HepG2 (cell line): ENCODE measurements at regions not wholly inside any gene's neighbourhood (a gene's known extent, or its start where the extent isn't known, plus 50 kb on each side); places are given as distances from the start of the nearest gene placed in this dataset.

Experiments used
- ATAC-seq: fragments of 200-7000 bp; cut with Tn5 transposase; 3 replicates; pipeline ENCODE4 v1.9.1; 2020; ENCODE audit warnings: mild to moderate bottlenecking, moderate library complexity
- BruUV-seq: library from RNA; stranded (reverse); fragments of 400-500 nt; replicated peaks from 2 replicates; lab custom pipeline; 2021; lab: Mats Ljungman, UMichigan
- CTCF ChIA-PET: fragments of 300-600 bp; formaldehyde crosslinking; extraction: SDS; loops from one replicate; lab custom pipeline; 2021; ENCODE audit warnings: low total read pairs, inconsistent platforms, low intra/inter-chr PET ratio; lab: Yijun Ruan, JAX
- POLR2A ChIA-PET: fragments of 350-600 bp; sonication (Branson Sonifier 250); formaldehyde crosslinking; loops from one replicate; lab custom pipeline; 2020; ENCODE audit warnings: antibody characterized with exemption, inconsistent platforms; lab: Yijun Ruan, JAX
- DNase-seq: peaks from one replicate; pipeline ENCODE4 v3.0.0-alpha.2; 2015; ENCODE audit warnings: low spot score
- FAIRE-seq: peaks from 3 replicates; lab custom pipeline; 2011; peaks lifted over from hg19 to GRCh38; lab: Jason Lieb, UNC
- H2AFZ ChIP-seq: one replicate; pipeline ENCODE4 v1.6.1; 2011; ENCODE audit warnings: low read length, inconsistent platforms
- H3K27ac ChIP-seq: fragments of 300-600 bp; 3 replicates; pipeline ENCODE4 v1.8.0; 2011; ENCODE audit warnings: mixed run types, mild to moderate bottlenecking, mixed read lengths, low read length, inconsistent platforms; ENCODE audit not compliant: insufficient read depth; ENCODE audit errors: extremely low read length
- H3K27me3 ChIP-seq, 2 experiments: fragments of 200-600 bp in 1 of 2; 2 replicates in 1 of 2; 3 replicates in 1 of 2; pipeline versions ENCODE4 v1.6.0 to v1.8.0; 2011; ENCODE audit warnings: low read length in 2 of 2, mild to moderate bottlenecking in 2 of 2, moderate library complexity in 2 of 2, inconsistent platforms in 1 of 2; ENCODE audit not compliant: insufficient read depth in 2 of 2, control insufficient read depth in 1 of 2
- H3K36me3 ChIP-seq, 2 experiments: fragments of 200-600 bp in 1 of 2; replicated peaks in 1 of 2; 2 replicates in 1 of 2; 3 replicates in 1 of 2; pipeline versions ENCODE4 v1.5.1 to v1.8.0; 2011; ENCODE audit warnings: low read length in 2 of 2, inconsistent platforms in 1 of 2; ENCODE audit not compliant: insufficient read depth in 2 of 2, control insufficient read depth in 1 of 2
- H3K4me1 ChIP-seq: 2 replicates; pipeline ENCODE4 v1.5.1; 2012; ENCODE audit warnings: low read length, inconsistent platforms; ENCODE audit not compliant: insufficient read depth
- H3K4me2 ChIP-seq: 2 replicates; pipeline ENCODE4 v1.6.0; 2011; ENCODE audit warnings: low read depth, low read length, inconsistent platforms
- H3K4me3 ChIP-seq, 3 experiments: fragments of 200-600 bp in 1 of 3; sonication (generic), shearing (Covaris generic) in 1 of 3; replicated peaks in 1 of 3; 2 replicates each; pipeline ENCODE4 v1.5.1; 2011 to 2016; ENCODE audit warnings: low read length in 3 of 3, inconsistent platforms in 2 of 3, low read depth in 2 of 3, mild to moderate bottlenecking in 2 of 3, control low read depth in 1 of 3, mixed read lengths in 1 of 3; ENCODE audit not compliant: insufficient read depth in 1 of 3
- H3K79me2 ChIP-seq: one replicate; pipeline ENCODE4 v1.6.1; 2011; ENCODE audit warnings: low read length, inconsistent platforms; ENCODE audit not compliant: insufficient read depth
- H3K9ac ChIP-seq: 2 replicates; pipeline ENCODE4 v1.6.0; 2011; ENCODE audit warnings: mild to moderate bottlenecking, low read depth, low read length, inconsistent platforms; ENCODE audit not compliant: insufficient read depth
- H3K9me3 ChIP-seq: 2 replicates; pipeline ENCODE4 v1.5.1; 2012; ENCODE audit warnings: mild to moderate bottlenecking, low read length
- H4K20me1 ChIP-seq: 2 replicates; pipeline ENCODE4 v1.6.0; 2011; ENCODE audit warnings: inconsistent platforms, mild to moderate bottlenecking, low read length, moderate library complexity; ENCODE audit not compliant: insufficient read depth
- CEBPG ChIP-seq: IDR thresholded peaks from 2 replicates; pipeline ENCODE4 v1.6.1; 2016
- HDAC1 ChIP-seq: sonication (generic); formaldehyde crosslinking; IDR thresholded peaks from 2 replicates; pipeline ENCODE4 v1.5.1; 2020; ENCODE audit warnings: mild to moderate bottlenecking, missing genetic modification reagents
- HES4 ChIP-seq: sonication (generic); formaldehyde crosslinking; IDR thresholded peaks from 2 replicates; pipeline ENCODE4 v1.9.0; 2021; ENCODE audit warnings: mild to moderate bottlenecking, missing genetic modification reagents, borderline replicate concordance
- MYNN ChIP-seq: sonication (generic); formaldehyde crosslinking; IDR thresholded peaks from 2 replicates; pipeline ENCODE4 v1.4.0; 2020; ENCODE audit warnings: mild to moderate bottlenecking, low read depth, missing genetic modification reagents
- PCBP1 ChIP-seq: fragments of 200-400 bp; formaldehyde crosslinking; IDR thresholded peaks from 2 replicates; pipeline ENCODE4 v1.6.1; 2017; ENCODE audit warnings: mild to moderate bottlenecking, low read depth, low read length, borderline replicate concordance
- RBM39 ChIP-seq: fragments of 200-400 bp; formaldehyde crosslinking; IDR thresholded peaks from one replicate; pipeline ENCODE4 v1.6.1; 2018; ENCODE audit warnings: antibody characterized with exemption, mild to moderate bottlenecking, low read depth, low read length; ENCODE audit not compliant: poor library complexity, severe bottlenecking
- SP4 ChIP-seq: sonication (generic); formaldehyde crosslinking; IDR thresholded peaks from 2 replicates; pipeline ENCODE4 v1.8.1; 2023; ENCODE audit warnings: mild to moderate bottlenecking, missing genetic modification reagents
- ZMYM4 ChIP-seq: sonication (generic); formaldehyde crosslinking; IDR thresholded peaks from 2 replicates; pipeline ENCODE4 v1.8.1; 2023; ENCODE audit warnings: mild to moderate bottlenecking, missing genetic modification reagents
- ZNF572 ChIP-seq: sonication (generic); formaldehyde crosslinking; IDR thresholded peaks from 2 replicates; pipeline ENCODE4 v1.5.1; 2020; ENCODE audit warnings: mild to moderate bottlenecking, missing genetic modification reagents
- WGBS: methylation state at CpG from one replicate; pipeline ENCODE4 v1.1.6; 2017; ENCODE audit warnings: low lambda C conversion rate; 5-methylcytosine and 5-hydroxymethylcytosine counted together
- in situ Hi-C: cut with HindIII; loops from 2 replicates; pipeline ENCODE4 v1.10.0; 2017; ENCODE audit warnings: low pct_unique_long_range_greater_than_20kb; ENCODE audit not compliant: extremely low pct_ligation_motif_present
- intact Hi-C: fragments of 100-400 bp; cut with micrococcal nuclease; formaldehyde crosslinking; loops from one replicate; pipeline ENCODE4 v1.10.0; 2022; ENCODE audit not compliant: unreplicated experiment
- TF ChIP-seq, protein P1 (sequence below): sonication (generic); formaldehyde crosslinking; conservative IDR thresholded peaks from 2 replicates; pipeline ENCODE4 v1.4.0; 2020; ENCODE audit warnings: missing genetic modification reagents
- TF ChIP-seq, protein P2 (sequence below): sonication (generic); formaldehyde crosslinking; conservative IDR thresholded peaks from 2 replicates; pipeline ENCODE4 v1.4.0; 2020; ENCODE audit warnings: mild to moderate bottlenecking, missing genetic modification reagents, moderate library complexity
- TF ChIP-seq, protein P3 (sequence below): sonication (generic); formaldehyde crosslinking; IDR thresholded peaks from 2 replicates; pipeline ENCODE4 v1.8.0; 2022; ENCODE audit warnings: missing genetic modification reagents, mild to moderate bottlenecking, borderline replicate concordance
- TF ChIP-seq, protein P4 (sequence below): sonication (generic); formaldehyde crosslinking; IDR thresholded peaks from 2 replicates; pipeline ENCODE4 v1.4.0; 2020; ENCODE audit warnings: missing genetic modification reagents

DNA sequence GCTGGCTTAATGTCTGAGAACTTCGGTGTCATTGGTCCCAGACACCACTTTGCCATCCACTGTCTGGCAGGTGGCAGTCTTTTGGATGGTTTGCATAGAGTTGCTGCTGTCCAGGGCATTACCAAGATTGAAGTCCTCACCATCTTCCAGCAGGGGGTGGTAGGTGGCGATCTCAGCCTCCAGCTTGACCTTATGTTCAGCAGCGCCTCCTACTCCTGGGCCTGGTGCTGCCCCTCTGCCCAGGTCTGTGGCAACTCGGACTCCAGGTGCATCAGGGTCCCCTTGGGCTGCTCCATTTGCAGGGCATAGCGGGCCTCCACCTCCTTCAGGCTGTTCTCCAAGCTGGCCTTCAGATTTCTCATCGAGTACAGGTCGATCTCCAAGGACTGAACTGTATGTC lies 573.3 kb upstream of the NCAM2 start:
- in situ Hi-C loops (no loop called here), intact Hi-C loops (no loop called here)
- Histone ChIP-seq H4K20me1 (no peaks in the 10 kb centered on the region), H3K79me2 (no peaks in the 10 kb centered on the region), H3K27ac (no peak overlapping the region), H3K4me3 (no peak overlapping the region), H3K4me1 (no peaks in the 10 kb centered on the region), H3K4me2 (no peak overlapping the region), H3K9me3 (peaks cover 90% of the 10 kb centered on the region), H3K9ac (no peak overlapping the region), H3K36me3 (no peaks in the 10 kb centered on the region), H3K27me3 (no peaks in the 10 kb centered on the region), H2AFZ (no peak overlapping the region)
- no TSS peak for BruUV-seq
- no peak for FAIRE-seq
- ATAC-seq: no peak
- no peak for DNase-seq
- ChIA-PET CTCF (no interaction called here), POLR2A (no interaction called here)
- TF ChIP-seq ZMYM4 (CRISPR knock-in tag) (no peak), HES4 (CRISPR knock-in tag) (no peak), HDAC1 (CRISPR knock-in tag) (no peak), SP4 (CRISPR knock-in tag) (no peak), MYNN (CRISPR knock-in tag) (no peak), PCBP1 (no peak), ZNF572 (CRISPR knock-in tag) (no peak), RBM39 (no peak), CEBPG (CRISPR knock-in tag) (no peak)
- TF ChIP-seq, protein P1, sequence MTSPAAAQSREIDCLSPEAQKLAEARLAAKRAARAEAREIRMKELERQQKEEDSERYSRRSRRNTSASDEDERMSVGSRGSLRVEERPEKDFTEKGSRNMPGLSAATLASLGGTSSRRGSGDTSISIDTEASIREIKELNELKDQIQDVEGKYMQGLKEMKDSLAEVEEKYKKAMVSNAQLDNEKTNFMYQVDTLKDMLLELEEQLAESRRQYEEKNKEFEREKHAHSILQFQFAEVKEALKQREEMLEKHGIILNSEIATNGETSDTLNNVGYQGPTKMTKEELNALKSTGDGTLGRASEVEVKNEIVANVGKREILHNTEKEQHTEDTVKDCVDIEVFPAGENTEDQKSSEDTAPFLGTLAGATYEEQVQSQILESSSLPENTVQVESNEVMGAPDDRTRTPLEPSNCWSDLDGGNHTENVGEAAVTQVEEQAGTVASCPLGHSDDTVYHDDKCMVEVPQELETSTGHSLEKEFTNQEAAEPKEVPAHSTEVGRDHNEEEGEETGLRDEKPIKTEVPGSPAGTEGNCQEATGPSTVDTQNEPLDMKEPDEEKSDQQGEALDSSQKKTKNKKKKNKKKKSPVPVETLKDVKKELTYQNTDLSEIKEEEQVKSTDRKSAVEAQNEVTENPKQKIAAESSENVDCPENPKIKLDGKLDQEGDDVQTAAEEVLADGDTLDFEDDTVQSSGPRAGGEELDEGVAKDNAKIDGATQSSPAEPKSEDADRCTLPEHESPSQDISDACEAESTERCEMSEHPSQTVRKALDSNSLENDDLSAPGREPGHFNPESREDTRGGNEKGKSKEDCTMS (CRISPR knock-in tag): no peak
- TF ChIP-seq, protein P2, sequence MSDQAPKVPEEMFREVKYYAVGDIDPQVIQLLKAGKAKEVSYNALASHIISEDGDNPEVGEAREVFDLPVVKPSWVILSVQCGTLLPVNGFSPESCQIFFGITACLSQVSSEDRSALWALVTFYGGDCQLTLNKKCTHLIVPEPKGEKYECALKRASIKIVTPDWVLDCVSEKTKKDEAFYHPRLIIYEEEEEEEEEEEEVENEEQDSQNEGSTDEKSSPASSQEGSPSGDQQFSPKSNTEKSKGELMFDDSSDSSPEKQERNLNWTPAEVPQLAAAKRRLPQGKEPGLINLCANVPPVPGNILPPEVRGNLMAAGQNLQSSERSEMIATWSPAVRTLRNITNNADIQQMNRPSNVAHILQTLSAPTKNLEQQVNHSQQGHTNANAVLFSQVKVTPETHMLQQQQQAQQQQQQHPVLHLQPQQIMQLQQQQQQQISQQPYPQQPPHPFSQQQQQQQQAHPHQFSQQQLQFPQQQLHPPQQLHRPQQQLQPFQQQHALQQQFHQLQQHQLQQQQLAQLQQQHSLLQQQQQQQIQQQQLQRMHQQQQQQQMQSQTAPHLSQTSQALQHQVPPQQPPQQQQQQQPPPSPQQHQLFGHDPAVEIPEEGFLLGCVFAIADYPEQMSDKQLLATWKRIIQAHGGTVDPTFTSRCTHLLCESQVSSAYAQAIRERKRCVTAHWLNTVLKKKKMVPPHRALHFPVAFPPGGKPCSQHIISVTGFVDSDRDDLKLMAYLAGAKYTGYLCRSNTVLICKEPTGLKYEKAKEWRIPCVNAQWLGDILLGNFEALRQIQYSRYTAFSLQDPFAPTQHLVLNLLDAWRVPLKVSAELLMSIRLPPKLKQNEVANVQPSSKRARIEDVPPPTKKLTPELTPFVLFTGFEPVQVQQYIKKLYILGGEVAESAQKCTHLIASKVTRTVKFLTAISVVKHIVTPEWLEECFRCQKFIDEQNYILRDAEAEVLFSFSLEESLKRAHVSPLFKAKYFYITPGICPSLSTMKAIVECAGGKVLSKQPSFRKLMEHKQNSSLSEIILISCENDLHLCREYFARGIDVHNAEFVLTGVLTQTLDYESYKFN: no peak
- TF ChIP-seq, protein P3, sequence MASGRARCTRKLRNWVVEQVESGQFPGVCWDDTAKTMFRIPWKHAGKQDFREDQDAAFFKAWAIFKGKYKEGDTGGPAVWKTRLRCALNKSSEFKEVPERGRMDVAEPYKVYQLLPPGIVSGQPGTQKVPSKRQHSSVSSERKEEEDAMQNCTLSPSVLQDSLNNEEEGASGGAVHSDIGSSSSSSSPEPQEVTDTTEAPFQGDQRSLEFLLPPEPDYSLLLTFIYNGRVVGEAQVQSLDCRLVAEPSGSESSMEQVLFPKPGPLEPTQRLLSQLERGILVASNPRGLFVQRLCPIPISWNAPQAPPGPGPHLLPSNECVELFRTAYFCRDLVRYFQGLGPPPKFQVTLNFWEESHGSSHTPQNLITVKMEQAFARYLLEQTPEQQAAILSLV: no peak
- TF ChIP-seq, protein P4, sequence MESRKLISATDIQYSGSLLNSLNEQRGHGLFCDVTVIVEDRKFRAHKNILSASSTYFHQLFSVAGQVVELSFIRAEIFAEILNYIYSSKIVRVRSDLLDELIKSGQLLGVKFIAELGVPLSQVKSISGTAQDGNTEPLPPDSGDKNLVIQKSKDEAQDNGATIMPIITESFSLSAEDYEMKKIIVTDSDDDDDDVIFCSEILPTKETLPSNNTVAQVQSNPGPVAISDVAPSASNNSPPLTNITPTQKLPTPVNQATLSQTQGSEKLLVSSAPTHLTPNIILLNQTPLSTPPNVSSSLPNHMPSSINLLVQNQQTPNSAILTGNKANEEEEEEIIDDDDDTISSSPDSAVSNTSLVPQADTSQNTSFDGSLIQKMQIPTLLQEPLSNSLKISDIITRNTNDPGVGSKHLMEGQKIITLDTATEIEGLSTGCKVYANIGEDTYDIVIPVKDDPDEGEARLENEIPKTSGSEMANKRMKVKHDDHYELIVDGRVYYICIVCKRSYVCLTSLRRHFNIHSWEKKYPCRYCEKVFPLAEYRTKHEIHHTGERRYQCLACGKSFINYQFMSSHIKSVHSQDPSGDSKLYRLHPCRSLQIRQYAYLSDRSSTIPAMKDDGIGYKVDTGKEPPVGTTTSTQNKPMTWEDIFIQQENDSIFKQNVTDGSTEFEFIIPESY: no peak
- 2% methylated on average over 3 of the region's 7 CpGs for WGBS
